ENCODE measurements at regions not wholly inside any gene's neighbourhood (a gene's known extent, or its start where the extent isn't known, plus 50 kb on each side); places are given as distances from the start of the nearest gene placed in this dataset.
"Not testable (repeated sequence)": the region's sequence is repeated elsewhere in the genome, so short reads cannot be mapped to it uniquely, and the experiment has no call there.

GRCh38 chr14:89550821-89551220 is 133.8 kb upstream of the FOXN3 start:
- Histone ChIP-seq H3K4me1 (ENCODE audit: control insufficient read depth in 1 of 2, insufficient read depth in 2 of 2, low read depth in 1 of 2, low read length in 1 of 2) (peaks cover 0 to 17% of the 10 kb centered on the region in 2 experiments; a peak in 1 of 4 replicates), H3K27ac (ENCODE audit: low read depth in 2 of 2, low read length in 1 of 2) (peak overlapping the region in 1 of 2 experiments; percentile 24; a peak in 1 of 4 replicates), H4K20me1 (ENCODE audit: insufficient read depth) (no peaks in the 10 kb centered on the region), H3K9me3 (no peaks in the 10 kb centered on the region), H2AFZ (ENCODE audit: low read depth) (no peak overlapping the region), H3K79me2 (ENCODE audit: insufficient read depth) (no peaks in the 10 kb centered on the region), H3K36me3 (replicated peaks in 1 of 2; ENCODE audit: control insufficient read depth in 1 of 2, insufficient read depth in 2 of 2, low read length in 1 of 2) (no peaks in the 10 kb centered on the region), H3K27me3 (ENCODE audit: insufficient read depth) (no peaks in the 10 kb centered on the region), H3K4me2 (no peak overlapping the region), H3K4me3 (ENCODE audit: low read depth in 2 of 2, low read length in 1 of 2) (no peak overlapping the region), H3K9ac (no peak overlapping the region), H3F3A (replicated peaks; ENCODE audit: insufficient read depth) (no peaks in the 10 kb centered on the region), H3K9me2 (no peaks in the 10 kb centered on the region)
- ChIA-PET POLR2A (no interaction called here), CTCF (interaction anchor here (0.6 kb wide), 1 partner anchor 8 kb away, joined by 3 read pairs; no protein-coding TSS in a partner anchor)
- DNase-seq, result no peak
- TF ChIP-seq GATA2 (CRISPR knock-in tag; IDR thresholded peaks at IDR 0.05) (no peak), CHD2 (IDR thresholded peaks at IDR 0.05; ENCODE audit: low read length, partially characterized antibody) (no peak), ELF1 (IDR thresholded peaks at IDR 0.05) (no peak), EZH2phosphoT487 (IDR thresholded peaks at IDR 0.05; ENCODE audit: borderline replicate concordance, low read depth) (no peak), RFX5 (IDR thresholded peaks at IDR 0.05; ENCODE audit: low read length) (no peak), IRF3 (IDR thresholded peaks at IDR 0.05; ENCODE audit: low read depth, low read length) (no peak), JUND (IDR thresholded peaks at IDR 0.05) (no peak), GABPA (IDR thresholded peaks at IDR 0.05; ENCODE audit: low read depth) (no peak)
- 83% methylated on average over 8 of the region's 8 CpGs for WGBS (ENCODE audit: low lambda C conversion rate)

- DNase-seq, result no peak
- Histone ChIP-seq H3K36me3 (replicated peaks in 1 of 2; ENCODE audit: control insufficient read depth in 1 of 2, insufficient read depth in 2 of 2, low read length in 1 of 2) (no peaks in the 10 kb centered on the region), H4K20me1 (ENCODE audit: insufficient read depth) (no peaks in the 10 kb centered on the region), H3F3A (replicated peaks; ENCODE audit: insufficient read depth) (no peaks in the 10 kb centered on the region), H3K27ac (ENCODE audit: low read depth in 2 of 2, low read length in 1 of 2) (peak overlapping the region in 1 of 2 experiments; percentile 24; a peak in 1 of 4 replicates), H3K9me2 (no peaks in the 10 kb centered on the region), H3K27me3 (ENCODE audit: insufficient read depth) (no peaks in the 10 kb centered on the region), H3K4me1 (ENCODE audit: control insufficient read depth in 1 of 2, insufficient read depth in 2 of 2, low read depth in 1 of 2, low read length in 1 of 2) (peaks cover 0 to 21% of the 10 kb centered on the region in 2 experiments; a peak in 1 of 4 replicates), H2AFZ (ENCODE audit: low read depth) (no peak overlapping the region), H3K9ac (no peak overlapping the region), H3K9me3 (no peaks in the 10 kb centered on the region), H3K4me3 (ENCODE audit: low read depth in 2 of 2, low read length in 1 of 2) (no peak overlapping the region), H3K4me2 (no peak overlapping the region), H3K79me2 (ENCODE audit: insufficient read depth) (no peaks in the 10 kb centered on the region)
- 91% methylated on average over 12 of the region's 12 CpGs for WGBS (ENCODE audit: low lambda C conversion rate)
- ChIA-PET POLR2A (no interaction called here), CTCF (interaction anchor here (1.0 kb wide), 1 partner anchor 15 kb away, joined by 4 read pairs; no protein-coding TSS in a partner anchor)
- TF ChIP-seq PBX3 (IDR thresholded peaks at IDR 0.05) (no peak), MEF2A (IDR thresholded peaks at IDR 0.05; ENCODE audit: borderline replicate concordance, low read depth) (no peak), CHD2 (IDR thresholded peaks at IDR 0.05; ENCODE audit: low read length, partially characterized antibody) (no peak), JUND (IDR thresholded peaks at IDR 0.05) (no peak), GATA2 (CRISPR knock-in tag; IDR thresholded peaks at IDR 0.05) (no peak), FOXM1 (IDR thresholded peaks at IDR 0.05; ENCODE audit: low read depth) (no peak), RXRA (IDR thresholded peaks at IDR 0.05; ENCODE audit: borderline replicate concordance, low read depth) (no peak)
These were observed 132.5 kb upstream of the FOXN3 start for GRCh38 chr14:89549381-89550125.

- CTCF ChIA-PET, result not testable (repeated sequence)
These were observed 130.0 kb upstream of the FOXN3 start for GRCh38 chr14:89547047-89547446.

More at GRCh38 chr14:89547047-89547446, 130.0 kb upstream of the FOXN3 start:
- H4K20me1 ChIP-seq (ENCODE audit: insufficient read depth); H3K4me2 ChIP-seq; H3K27ac ChIP-seq (ENCODE audit: low read depth in 2 of 2, low read length in 1 of 2); H3F3A ChIP-seq (replicated peaks; ENCODE audit: insufficient read depth); H3K9ac ChIP-seq; H2AFZ ChIP-seq (ENCODE audit: low read depth); H3K27me3 ChIP-seq (ENCODE audit: insufficient read depth); DNase-seq; H3K9me2 ChIP-seq; POLR2A ChIA-PET; H3K4me3 ChIP-seq (ENCODE audit: low read depth in 2 of 2, low read length in 1 of 2); H3K79me2 ChIP-seq (ENCODE audit: insufficient read depth); H3K36me3 ChIP-seq (replicated peaks in 1 of 2; ENCODE audit: control insufficient read depth in 1 of 2, insufficient read depth in 2 of 2, low read length in 1 of 2); H3K9me3 ChIP-seq: not testable (repeated sequence)
- 92% methylated on average over 5 of the region's 5 CpGs for WGBS (ENCODE audit: low lambda C conversion rate)
- H3K4me1 ChIP-seq (ENCODE audit: control insufficient read depth in 1 of 2, insufficient read depth in 2 of 2, low read depth in 1 of 2, low read length in 1 of 2), result peaks cover 0 to 25% of the 10 kb centered on the region in 2 experiments; a peak in 1 of 4 replicates
